SW 1271 (cell line): ENCODE measurements at regions not wholly inside any gene's neighbourhood (a gene's known extent, or its start where the extent isn't known, plus 50 kb on each side); places are given as distances from the start of the nearest gene placed in this dataset.

Experiments used
- DNase-seq, 2 experiments: peaks; one replicate each; lab custom pipeline; 2025; lab: John Stamatoyannopoulos, UW

DNA sequence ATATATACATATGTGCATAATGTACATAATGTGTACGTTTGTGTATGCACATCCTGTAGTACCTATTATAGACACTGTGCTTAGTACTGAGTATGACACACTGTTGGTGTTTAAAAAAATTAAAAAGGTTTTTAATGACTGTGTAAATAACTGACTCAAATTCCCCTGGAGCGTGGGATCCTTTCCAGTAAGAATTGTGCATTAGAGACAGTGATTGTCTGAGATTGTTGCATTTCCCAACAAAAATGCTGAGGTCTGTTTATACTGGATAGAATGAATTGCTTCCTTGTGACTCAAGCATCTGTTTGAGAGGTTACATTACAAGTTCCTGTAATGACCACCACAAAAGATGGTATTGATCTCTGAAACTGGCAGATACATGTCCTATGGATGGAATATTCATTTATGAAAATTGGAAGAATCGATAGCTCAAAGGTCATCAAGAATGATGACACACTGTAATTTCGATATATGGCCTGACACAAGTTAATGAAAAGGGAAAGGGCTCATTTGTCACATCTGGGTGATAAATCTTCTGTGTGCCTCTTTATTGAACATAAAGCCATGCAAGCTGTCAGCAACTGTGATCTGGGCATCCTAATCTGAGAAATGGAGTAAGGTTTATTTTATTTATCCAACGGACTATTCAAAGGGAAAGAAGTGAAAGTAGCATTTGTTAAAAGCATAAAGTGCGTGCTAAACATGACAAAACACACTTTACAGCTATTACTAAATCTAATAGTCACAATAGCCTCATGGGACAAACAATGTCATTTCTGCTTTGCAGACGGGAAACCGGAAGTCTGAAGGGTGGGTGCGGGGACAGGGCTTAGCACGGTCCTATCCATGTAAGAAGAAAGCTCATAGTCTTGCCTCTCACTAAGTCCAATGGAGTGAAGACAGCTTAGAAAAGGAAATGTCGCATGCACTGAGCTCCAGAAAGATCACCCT, 228.8 kb downstream of the CDH11 start:
- DNase-seq: no peak

DNA sequence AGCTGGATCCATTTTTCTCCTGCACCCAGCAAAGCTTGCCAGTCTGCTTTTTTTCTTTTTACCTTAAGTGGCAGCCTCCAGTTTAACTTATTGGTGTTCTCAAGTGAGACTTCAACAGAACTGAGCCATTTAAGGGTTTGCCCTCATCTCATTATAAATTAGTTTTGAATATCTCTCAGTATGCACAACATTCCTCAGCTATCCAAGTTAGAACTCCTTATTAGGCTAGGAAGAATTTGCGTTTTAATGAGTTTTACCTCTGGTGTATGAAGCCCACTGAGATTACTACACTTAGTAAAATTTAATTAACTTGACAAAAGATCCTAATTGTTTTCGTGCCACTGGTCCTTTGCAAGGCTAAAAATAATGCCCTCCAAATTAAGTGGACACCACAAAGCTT, 232.4 kb downstream of the CDH11 start:
- no peak for DNase-seq

GRCh38 chr16:64887651-64888050, 234.2 kb downstream of the CDH11 start:
- DNase-seq: no peak

- no peak for DNase-seq
Measured at GRCh38 chr16:64882078-64882784, 239.6 kb downstream of the CDH11 start.

- no peak for DNase-seq
Measured at GRCh38 chr16:64880994-64881393, 240.9 kb downstream of the CDH11 start.

DNA sequence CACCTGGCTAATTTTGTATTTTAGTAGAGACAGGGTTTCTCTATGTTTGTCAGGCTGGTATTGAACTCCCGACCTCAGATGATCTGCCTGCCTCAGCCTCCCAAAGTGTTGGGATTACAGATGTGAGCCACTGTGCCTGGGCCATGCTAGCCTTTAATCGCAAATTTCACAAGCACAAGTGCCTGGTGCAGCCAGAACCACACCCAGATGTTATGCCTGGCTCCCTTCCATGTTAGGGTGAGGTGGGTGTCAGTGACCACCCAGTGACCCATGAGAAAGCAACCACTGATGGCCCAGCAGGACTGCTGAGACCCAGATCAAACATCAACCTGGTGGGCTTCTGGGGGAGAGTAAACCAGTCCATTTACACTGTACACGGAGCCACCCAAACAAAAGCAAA, 241.9 kb downstream of the CDH11 start:
- no peak for DNase-seq

DNA sequence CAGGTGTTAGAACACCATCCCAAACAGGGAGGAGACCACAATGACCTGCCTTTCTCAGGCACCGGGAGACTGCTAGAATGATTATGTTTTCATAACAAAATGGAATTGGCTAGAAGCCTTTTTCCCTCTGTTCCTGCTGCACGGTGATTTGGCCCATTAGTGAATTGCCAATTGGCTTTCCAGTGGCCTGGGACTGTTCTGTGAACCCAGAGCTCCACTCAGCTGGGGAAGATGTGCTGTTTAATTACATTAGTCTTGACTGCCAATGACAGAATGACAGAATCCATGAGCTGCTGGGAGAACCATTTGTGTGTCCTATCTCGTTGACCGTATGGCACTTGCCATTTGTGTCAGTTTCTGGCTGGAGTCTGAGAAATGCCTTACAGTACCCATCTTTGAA, 242.9 kb downstream of the CDH11 start:
- no peak for DNase-seq

DNA sequence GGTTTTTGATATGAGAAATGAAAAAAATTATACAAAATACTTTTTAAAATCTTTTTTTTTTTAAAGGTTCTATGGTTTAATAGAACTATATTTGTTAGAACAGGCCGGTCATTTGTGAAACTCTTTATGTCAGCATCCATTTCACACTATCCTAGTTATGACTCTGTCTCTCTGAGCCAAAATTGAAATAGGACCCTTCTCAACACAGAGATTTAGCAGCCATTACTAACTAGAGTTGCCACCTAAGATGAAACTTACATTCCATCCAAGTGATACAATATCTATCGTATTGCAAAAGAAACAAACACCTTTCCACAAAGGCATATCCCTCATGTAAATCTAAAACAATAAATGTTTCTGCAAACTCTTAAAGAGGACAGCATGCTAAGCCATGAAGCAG, 249.8 kb downstream of the CDH11 start:
- DNase-seq: no peak

GRCh38 chr16:64870859-64871258, 251.0 kb downstream of the CDH11 start:
- no peak for DNase-seq

DNA sequence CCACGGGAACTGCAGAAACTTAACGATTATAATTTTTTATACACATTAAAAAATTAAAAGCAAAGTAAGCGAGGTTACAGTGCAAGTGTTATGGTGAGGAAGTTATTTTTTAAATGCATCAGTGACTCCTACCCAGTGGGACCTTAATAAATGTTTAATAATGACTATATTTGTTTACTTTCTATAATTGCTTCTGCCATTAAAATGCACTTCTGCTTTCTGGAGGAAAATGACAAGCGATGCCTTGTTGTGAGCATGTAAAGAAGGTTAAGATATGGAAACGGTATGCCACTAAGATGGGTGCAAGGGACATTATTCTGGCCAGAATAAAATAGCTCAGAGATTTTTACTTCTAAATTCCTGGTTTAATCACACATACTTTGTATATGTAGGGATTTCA, 252.1 kb downstream of the CDH11 start:
- DNase-seq: no peak

- no peak for DNase-seq
Measured at GRCh38 chr16:64866021-64866420, 255.8 kb downstream of the CDH11 start.

DNA sequence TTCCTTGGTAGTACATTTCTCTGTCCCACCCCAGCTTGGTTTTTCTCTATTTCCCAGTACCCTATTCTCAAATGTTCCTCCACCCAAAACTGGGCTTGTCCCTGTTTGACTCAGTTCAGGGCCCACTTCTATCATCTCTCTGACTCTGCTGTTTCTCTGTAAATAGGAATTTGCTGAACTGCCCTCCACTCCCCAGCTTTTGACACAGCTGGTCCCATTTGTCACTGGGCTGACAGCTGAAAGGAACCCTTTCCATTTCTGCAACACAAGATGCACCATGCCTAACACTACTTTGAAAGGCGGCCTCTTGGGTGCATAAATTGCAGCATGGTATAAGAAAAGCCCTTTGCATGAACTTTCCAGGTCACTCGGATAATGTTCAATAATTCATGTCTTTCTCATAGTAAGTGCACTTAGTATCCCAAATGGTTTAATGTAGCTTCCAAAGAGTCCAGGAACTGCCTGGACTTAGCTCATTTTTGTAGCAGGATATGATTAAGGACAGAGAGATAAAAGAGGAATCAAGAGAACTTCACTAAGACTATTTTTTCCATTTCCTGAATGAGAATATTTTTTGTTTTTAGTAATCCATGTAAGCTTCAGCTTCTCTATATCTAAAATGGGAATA, 256.7 kb downstream of the CDH11 start:
- DNase-seq: no peak

DNA sequence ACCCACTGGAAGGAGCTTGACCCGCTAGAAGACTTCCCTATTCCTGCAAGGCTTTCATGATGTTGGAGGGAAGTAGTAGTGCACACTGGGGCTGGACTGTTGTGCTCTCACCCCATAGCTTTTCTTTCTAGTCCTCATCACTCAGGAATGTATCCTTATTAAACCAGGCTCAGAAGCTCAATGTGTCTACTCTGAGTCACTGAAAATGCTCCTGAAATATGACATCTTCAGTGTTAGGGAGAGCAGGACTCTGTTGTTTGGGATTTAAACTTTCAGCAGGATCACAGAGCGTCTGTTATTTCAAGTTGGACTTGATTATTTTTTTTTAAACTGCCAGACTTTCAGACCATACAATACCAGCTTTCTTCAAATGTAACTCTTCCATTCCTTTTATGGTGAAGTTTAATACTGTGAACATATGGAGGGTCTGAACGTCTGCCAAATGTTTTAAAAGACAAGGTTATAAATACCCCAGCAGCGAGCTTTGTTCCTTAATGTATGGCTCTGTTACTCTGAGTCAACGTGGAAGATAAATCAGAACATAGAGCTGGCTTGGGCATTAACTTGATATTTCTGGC, 257.5 kb downstream of the CDH11 start:
- no peak for DNase-seq

DNA sequence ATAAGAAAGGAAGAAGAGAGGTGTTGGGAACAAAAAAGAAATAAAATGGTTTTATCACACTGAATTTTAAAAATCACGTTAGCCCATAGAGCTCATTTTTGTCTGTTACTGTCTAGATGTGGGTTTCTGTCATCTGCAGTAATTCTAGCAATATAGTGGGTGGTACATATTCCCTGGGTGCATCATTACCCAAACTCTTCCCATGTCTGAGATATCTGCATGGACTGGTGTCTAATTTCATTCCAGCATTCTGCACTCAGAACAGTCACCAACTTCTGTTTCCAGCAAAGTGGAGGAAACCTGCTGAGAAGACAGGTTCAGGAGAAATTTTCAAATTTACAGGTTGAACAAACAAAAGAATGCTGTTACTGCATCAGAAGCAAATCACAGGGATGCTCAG, 263.8 kb downstream of the CDH11 start:
- DNase-seq: no peak

- no peak for DNase-seq
Measured at GRCh38 chr16:64857411-64857810, 264.5 kb downstream of the CDH11 start.

DNA sequence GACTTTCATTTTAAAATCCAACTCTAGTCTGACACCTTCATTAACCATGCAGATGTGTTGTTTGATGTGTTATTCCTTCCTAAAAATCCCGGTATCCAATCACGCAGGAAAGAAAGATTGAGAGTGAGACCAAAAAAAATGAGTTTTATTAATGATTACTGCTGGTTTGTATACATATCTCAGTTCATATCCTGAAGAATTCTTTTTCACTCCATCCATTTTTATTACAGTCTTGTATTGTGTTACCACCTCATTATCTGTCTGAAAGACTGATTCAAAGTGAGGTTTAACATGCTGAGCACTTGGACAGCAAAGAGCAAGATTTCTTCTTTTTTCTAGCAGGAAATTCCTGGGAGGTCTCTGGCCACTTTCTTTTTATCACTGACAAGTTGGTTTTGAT, 268.3 kb downstream of the CDH11 start:
- DNase-seq: no peak

DNA sequence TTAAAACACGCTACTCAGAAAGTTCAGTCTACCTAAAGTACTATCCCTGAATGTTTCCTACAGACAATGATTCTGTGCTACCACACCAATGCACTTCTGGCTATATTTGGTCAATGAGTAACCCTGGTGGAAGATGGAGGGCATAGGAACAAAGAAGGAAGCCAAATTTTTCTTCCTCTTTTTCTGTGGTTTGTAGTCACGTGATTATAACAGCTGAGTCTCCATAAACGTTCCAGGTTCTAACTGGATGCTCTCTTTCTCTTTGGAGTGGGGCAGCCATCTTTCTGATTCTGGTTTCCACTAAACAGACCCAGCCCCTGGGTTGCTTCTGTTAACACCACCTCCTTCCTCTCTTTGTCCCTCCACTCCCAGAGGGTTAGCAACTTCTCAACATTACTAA, 274.9 kb downstream of the CDH11 start:
- DNase-seq: no peak

DNA sequence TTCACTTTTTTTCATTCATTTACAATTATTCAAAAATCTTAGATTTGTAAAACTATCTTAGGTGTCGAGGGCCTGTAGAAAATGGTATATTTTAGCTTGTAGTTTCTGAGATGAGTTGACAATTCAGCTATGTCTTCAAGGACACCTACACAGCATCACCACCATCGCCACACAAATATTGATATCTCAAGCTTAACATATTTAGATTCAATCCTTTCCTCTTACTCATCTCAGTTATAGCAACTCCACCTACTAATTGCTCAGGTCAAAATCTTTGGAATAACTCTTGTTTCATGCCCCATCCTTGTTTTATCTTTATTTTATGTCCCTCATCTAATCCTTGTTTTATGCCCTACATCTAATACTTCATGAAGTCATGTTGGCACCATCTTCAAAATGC, 276.8 kb downstream of the CDH11 start:
- DNase-seq: no peak

GRCh38 chr16:64841482-64841881, 280.4 kb downstream of the CDH11 start:
- no peak for DNase-seq

- no peak for DNase-seq
Measured at GRCh38 chr16:64841071-64841470, 280.8 kb downstream of the CDH11 start.

DNA sequence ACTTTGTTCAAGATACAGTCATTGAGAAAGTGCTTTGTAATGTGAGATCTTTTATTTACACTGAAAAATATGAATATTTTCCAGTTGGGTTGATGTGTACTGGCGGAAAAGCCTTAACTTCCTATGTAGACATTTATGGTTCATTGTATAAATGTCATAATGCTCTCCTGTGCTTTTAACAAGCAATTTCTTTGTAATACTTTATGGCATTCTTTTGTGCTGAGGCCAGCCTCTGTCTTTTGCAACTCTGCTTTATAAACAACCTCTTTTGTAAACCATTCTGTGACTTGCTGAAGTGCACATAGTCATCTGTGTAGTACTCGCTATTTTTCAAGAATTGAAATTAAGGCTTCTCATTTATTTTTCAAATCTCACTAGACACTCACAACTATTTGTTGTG, 291.2 kb downstream of the CDH11 start:
- no peak for DNase-seq

GRCh38 chr16:64829678-64830077, 292.2 kb downstream of the CDH11 start:
- DNase-seq: no peak

- DNase-seq: no peak
Measured at GRCh38 chr16:64826374-64826773, 295.5 kb downstream of the CDH11 start.
